Endothelial cell of umbilical vein (primary cell): ENCODE measurements at regions not wholly inside any gene's neighbourhood (a gene's known extent, or its start where the extent isn't known, plus 50 kb on each side); places are given as distances from the start of the nearest gene placed in this dataset.

Experiments used
- BruUV-seq: library from RNA; stranded (reverse); fragments of 400-500 nt; replicated peaks from 2 replicates; lab custom pipeline; 2021; lab: Mats Ljungman, UMichigan
- CTCF ChIA-PET: fragments of 300-600, 350-600 bp; sonication (Branson Sonifier 250); formaldehyde crosslinking; loops from one replicate; lab custom pipeline; 2021; ENCODE audit warnings: antibody characterized with exemption, inconsistent platforms; lab: Charles Lee
- POLR2A ChIA-PET: fragments of 300-600, 350-600 bp; sonication (Branson Sonifier 250); formaldehyde crosslinking; loops from one replicate; lab custom pipeline; 2021; ENCODE audit warnings: antibody characterized with exemption, inconsistent platforms; lab: Charles Lee
- DNase-seq: peaks from one replicate; pipeline ENCODE4 v3.0.0-alpha.2; 2011; ENCODE audit warnings: low read depth, low spot score
- FAIRE-seq: peaks from 2 replicates; lab custom pipeline; 2011; peaks lifted over from hg19 to GRCh38; lab: Jason Lieb, UNC
- H2AFZ ChIP-seq: 2 replicates; pipeline ENCODE4 v1.6.0; 2012; ENCODE audit warnings: low read depth, low read length, control low read depth, inconsistent platforms
- H3K27ac ChIP-seq: 2 replicates; pipeline ENCODE4 v1.5.1; 2011; ENCODE audit warnings: low read depth, mild to moderate bottlenecking, control low read depth, low read length, moderate library complexity; ENCODE audit not compliant: insufficient read depth
- H3K27me3 ChIP-seq, 2 experiments: 2 replicates each; pipeline versions ENCODE4 v1.6.0 to v1.6.1; 2011; ENCODE audit warnings: low read length in 2 of 2, mixed read lengths in 1 of 2; ENCODE audit not compliant: control insufficient read depth in 2 of 2, insufficient read depth in 2 of 2
- H3K36me3 ChIP-seq, 2 experiments: 2 replicates in 1 of 2; 3 replicates in 1 of 2; pipeline ENCODE4 v1.5.1; 2011; ENCODE audit warnings: low read length in 2 of 2, mild to moderate bottlenecking in 1 of 2, moderate library complexity in 1 of 2; ENCODE audit not compliant: control insufficient read depth in 2 of 2, insufficient read depth in 2 of 2; ENCODE audit errors: extremely low read depth in 1 of 2
- H3K4me1 ChIP-seq: 3 replicates; pipeline ENCODE4 v1.5.1; 2011; ENCODE audit warnings: mild to moderate bottlenecking, low read length; ENCODE audit not compliant: control insufficient read depth, insufficient read depth; ENCODE audit errors: extremely low read depth
- H3K4me2 ChIP-seq: 2 replicates; pipeline ENCODE4 v1.6.1; 2011; ENCODE audit warnings: low read length, control low read depth, mixed read lengths; ENCODE audit not compliant: insufficient read depth
- H3K4me3 ChIP-seq, 3 experiments: fragments of 200-600 bp in 1 of 3; sonication (generic), shearing (Covaris generic) in 1 of 3; replicated peaks in 1 of 3; 2 replicates each; pipeline ENCODE4 v1.5.1; 2011 to 2016; ENCODE audit warnings: control low read depth in 3 of 3, low read length in 3 of 3, mild to moderate bottlenecking in 2 of 3, inconsistent platforms in 1 of 3, low read depth in 1 of 3, moderate library complexity in 1 of 3; ENCODE audit not compliant: insufficient read depth in 1 of 3
- H3K79me2 ChIP-seq: 2 replicates; pipeline ENCODE4 v1.6.0; 2012; ENCODE audit warnings: low read length, inconsistent platforms; ENCODE audit not compliant: control insufficient read depth, insufficient read depth
- H3K9ac ChIP-seq: replicated peaks from 2 replicates; pipeline ENCODE3; 2011; ENCODE audit warnings: low read length, control low read depth; ENCODE audit not compliant: insufficient read depth; ENCODE audit errors: extremely low read depth
- H3K9me1 ChIP-seq: replicated peaks from 3 replicates; pipeline ENCODE4 v1.6.0; 2011; ENCODE audit warnings: mild to moderate bottlenecking, low read length; ENCODE audit not compliant: control insufficient read depth, insufficient read depth; ENCODE audit errors: extremely low read depth
- H3K9me3 ChIP-seq: replicated peaks from 2 replicates; pipeline ENCODE4 v1.5.1; 2012; ENCODE audit warnings: low read length, inconsistent platforms; ENCODE audit not compliant: control insufficient read depth, insufficient read depth
- H4K20me1 ChIP-seq: replicated peaks from 2 replicates; pipeline ENCODE3; 2011; ENCODE audit warnings: mild to moderate bottlenecking, low read length; ENCODE audit not compliant: control insufficient read depth, insufficient read depth; ENCODE audit errors: extremely low read depth
- EZH2 ChIP-seq: IDR thresholded peaks from 2 replicates; pipeline ENCODE4 v1.6.1; 2012; ENCODE audit warnings: borderline replicate concordance, low read depth, mild to moderate bottlenecking, moderate library complexity, low read length, inconsistent platforms; ENCODE audit not compliant: severe bottlenecking
- FOS ChIP-seq: IDR thresholded peaks from 2 replicates; pipeline ENCODE4 v1.6.1; 2011; ENCODE audit warnings: mild to moderate bottlenecking, low read length, moderate library complexity, borderline replicate concordance; ENCODE audit not compliant: insufficient read depth
- GATA2 ChIP-seq: IDR thresholded peaks from 2 replicates; pipeline ENCODE4 v1.7.0; 2011; ENCODE audit warnings: low read depth, mild to moderate bottlenecking, moderate library complexity, mixed read lengths, low read length; ENCODE audit not compliant: insufficient read length, insufficient read depth
- JUN ChIP-seq: IDR thresholded peaks from 2 replicates; pipeline ENCODE4 v1.6.1; 2011; ENCODE audit warnings: borderline replicate concordance, low read depth; ENCODE audit not compliant: insufficient read length, insufficient read depth
- MAX ChIP-seq: IDR thresholded peaks from 2 replicates; pipeline ENCODE4 v1.6.1; 2011; ENCODE audit not compliant: insufficient read depth, insufficient read length
- MYC ChIP-seq: IDR thresholded peaks from one replicate; pipeline ENCODE4 v1.6.1; 2011; ENCODE audit warnings: mild to moderate bottlenecking, low read depth, low read length
- POLR2A ChIP-seq: IDR thresholded peaks from 2 replicates; pipeline ENCODE4 v1.6.1; 2012; ENCODE audit warnings: low read depth, mild to moderate bottlenecking, control low read depth, low read length
- POLR2AphosphoS5 ChIP-seq: IDR thresholded peaks from 2 replicates; pipeline ENCODE4 v1.6.1; 2012; ENCODE audit warnings: low read depth, mild to moderate bottlenecking, control low read depth, low read length, moderate library complexity; ENCODE audit not compliant: insufficient read depth
- dilution Hi-C: fragments of 300-500 bp; cut with MboI; formaldehyde crosslinking; loops from one replicate; pipeline ENCODE4 v1.15.0; 2019; ENCODE audit warnings: low sequenced_read_pairs; ENCODE audit not compliant: extremely low pct_ligation_motif_present
- intact Hi-C: fragments of 100-400 bp; cut with micrococcal nuclease; formaldehyde crosslinking; loops from one replicate; pipeline ENCODE4 v1.10.0; 2022
- TF ChIP-seq, protein P1 (sequence below), 2 donors: IDR thresholded peaks; 1 replicate in 1 of 2; 2 replicates in 1 of 2; pipeline ENCODE4 v1.5.1; 2011; ENCODE audit warnings: low read length in 2 of 2, mild to moderate bottlenecking in 2 of 2, moderate library complexity in 2 of 2, control low read depth in 1 of 2, inconsistent platforms in 1 of 2, low read depth in 1 of 2; ENCODE audit not compliant: insufficient read depth in 1 of 2; ENCODE audit errors: extremely low read depth in 1 of 2

DNA sequence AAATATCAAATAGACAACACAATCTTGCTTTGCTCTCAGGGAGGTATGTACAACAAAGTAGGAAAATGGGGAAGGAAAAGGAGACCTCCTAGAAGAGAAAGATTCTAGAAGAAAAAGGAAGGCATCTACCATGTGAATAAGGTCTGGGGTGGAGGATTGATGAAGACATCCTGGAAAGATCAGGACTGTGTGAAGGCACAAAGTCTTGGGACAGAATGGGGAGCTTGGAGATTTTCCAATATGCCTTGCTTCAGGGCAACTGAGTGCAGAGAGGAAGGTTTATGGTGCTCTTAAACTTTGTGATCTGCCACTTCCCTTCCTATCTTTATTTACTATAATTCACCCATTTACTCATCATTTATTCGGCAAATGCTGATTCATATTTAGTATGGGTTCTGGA, 352.0 kb downstream of the PLPP3 start:
- Histone ChIP-seq H3K27me3 (no peaks in the 10 kb centered on the region), H3K9me3 (no peaks in the 10 kb centered on the region), H3K9me1 (no peaks in the 10 kb centered on the region), H3K79me2 (no peaks in the 10 kb centered on the region), H3K36me3 (no peaks in the 10 kb centered on the region), H3K27ac (no peak overlapping the region), H2AFZ (no peak overlapping the region), H3K4me2 (no peak overlapping the region), H4K20me1 (no peaks in the 10 kb centered on the region), H3K9ac (no peak overlapping the region), H3K4me3 (no peak overlapping the region), H3K4me1 (no peaks in the 10 kb centered on the region)
- no TSS peak for BruUV-seq
- ChIA-PET POLR2A (no interaction called here), CTCF (no interaction called here)
- intact Hi-C loops: no loop called here
- DNase-seq (no peak), FAIRE-seq (no peak)
- dilution Hi-C loops: no loop called here
- TF ChIP-seq JUN (no peak), FOS (no peak), EZH2 (no peak), GATA2 (no peak), MAX (no peak), MYC (no peak), POLR2AphosphoS5 (no peak), POLR2A (no peak)
- TF ChIP-seq, protein P1, sequence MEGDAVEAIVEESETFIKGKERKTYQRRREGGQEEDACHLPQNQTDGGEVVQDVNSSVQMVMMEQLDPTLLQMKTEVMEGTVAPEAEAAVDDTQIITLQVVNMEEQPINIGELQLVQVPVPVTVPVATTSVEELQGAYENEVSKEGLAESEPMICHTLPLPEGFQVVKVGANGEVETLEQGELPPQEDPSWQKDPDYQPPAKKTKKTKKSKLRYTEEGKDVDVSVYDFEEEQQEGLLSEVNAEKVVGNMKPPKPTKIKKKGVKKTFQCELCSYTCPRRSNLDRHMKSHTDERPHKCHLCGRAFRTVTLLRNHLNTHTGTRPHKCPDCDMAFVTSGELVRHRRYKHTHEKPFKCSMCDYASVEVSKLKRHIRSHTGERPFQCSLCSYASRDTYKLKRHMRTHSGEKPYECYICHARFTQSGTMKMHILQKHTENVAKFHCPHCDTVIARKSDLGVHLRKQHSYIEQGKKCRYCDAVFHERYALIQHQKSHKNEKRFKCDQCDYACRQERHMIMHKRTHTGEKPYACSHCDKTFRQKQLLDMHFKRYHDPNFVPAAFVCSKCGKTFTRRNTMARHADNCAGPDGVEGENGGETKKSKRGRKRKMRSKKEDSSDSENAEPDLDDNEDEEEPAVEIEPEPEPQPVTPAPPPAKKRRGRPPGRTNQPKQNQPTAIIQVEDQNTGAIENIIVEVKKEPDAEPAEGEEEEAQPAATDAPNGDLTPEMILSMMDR (IDR thresholded peaks at IDR 0.05; ENCODE audit: extremely low read depth in 1 of 2, insufficient read depth in 1 of 2, low read depth in 1 of 2, low read length in 2 of 2): no peak
